Gastrocnemius medialis (tissue), 4 donors: ENCODE measurements at regions not wholly inside any gene's neighbourhood (a gene's known extent, or its start where the extent isn't known, plus 50 kb on each side); places are given as distances from the start of the nearest gene placed in this dataset.

Source experiments
- ATAC-seq, 2 donors: fragments of 150-250 bp; one replicate each; pipeline ENCODE4 v1.9.1; 2016
- DNase-seq, 2 donors: peaks; one replicate each; pipeline ENCODE4 v3.0.0-alpha.2; 2019
- H3K27ac ChIP-seq, 4 donors: fragments of 200-600 bp; sonication (generic); 1 replicate in 1 of 4; 2 replicates in 3 of 4; pipeline ENCODE4 v1.5.1; 2016 to 2018; ENCODE audit warnings: mild to moderate bottlenecking in 2 of 4, moderate library complexity in 1 of 4
- H3K27me3 ChIP-seq, 3 donors: fragments of 200-600 bp; sonication (generic) in 2 of 3; 1 replicate in 1 of 3; 2 replicates in 2 of 3; pipeline versions ENCODE4 v1.5.1 to v1.6.0; 2016 to 2019; ENCODE audit warnings: mild to moderate bottlenecking in 1 of 3, moderate library complexity in 1 of 3
- H3K36me3 ChIP-seq, 2 donors: fragments of 200-600 bp; sonication (generic) in 1 of 2; one replicate each; pipeline ENCODE4 v1.5.1; 2017 to 2018
- H3K4me1 ChIP-seq, 2 donors: fragments of 200-600 bp; sonication (generic) in 1 of 2; one replicate each; pipeline ENCODE4 v1.5.1; 2016 to 2017; ENCODE audit warnings: mild to moderate bottlenecking in 2 of 2
- H3K4me3 ChIP-seq, 4 donors: fragments of 200-600 bp; sonication (generic) in 3 of 4; 1 replicate in 1 of 4; 2 replicates in 3 of 4; pipeline ENCODE4 v1.5.1; 2016 to 2019; ENCODE audit warnings: mild to moderate bottlenecking in 2 of 4
- H3K9me3 ChIP-seq, 3 donors: fragments of 200-600 bp; sonication (generic) in 2 of 3; 1 replicate in 1 of 3; 2 replicates in 2 of 3; pipeline ENCODE4 v1.5.1; 2016 to 2019
- CTCF ChIP-seq, 5 experiments: fragments of 450-650 bp in 3 of 5; fragments of 200-600 bp in 2 of 5; sonication (generic) in 2 of 5; IDR thresholded peaks in 4 of 5; conservative IDR thresholded peaks in 1 of 5; 1 replicate in 4 of 5; 2 replicates in 1 of 5; pipeline ENCODE4 v1.5.1; 2016 to 2019; ENCODE audit warnings: antibody characterized with exemption in 5 of 5, mild to moderate bottlenecking in 3 of 5, moderate library complexity in 3 of 5
- POLR2A ChIP-seq, 2 donors: fragments of 450-650 bp; IDR thresholded peaks; one replicate each; pipeline ENCODE4 v1.6.1; 2017; ENCODE audit warnings: antibody characterized with exemption in 2 of 2, mild to moderate bottlenecking in 2 of 2, moderate library complexity in 2 of 2
- in situ Hi-C, 4 donors: fragments of 200-750 bp; cut with MboI; loops; one replicate each; pipeline versions ENCODE4 v1.15.0 to v1.8.0; 2017; ENCODE audit warnings: low sequenced_read_pairs in 4 of 4
- intact Hi-C: fragments of 100-400 bp; cut with DNase I; formaldehyde crosslinking; loops from one replicate; pipeline ENCODE4 v1.15.1; 2023; ENCODE audit warnings: low total_unique reads

DNA sequence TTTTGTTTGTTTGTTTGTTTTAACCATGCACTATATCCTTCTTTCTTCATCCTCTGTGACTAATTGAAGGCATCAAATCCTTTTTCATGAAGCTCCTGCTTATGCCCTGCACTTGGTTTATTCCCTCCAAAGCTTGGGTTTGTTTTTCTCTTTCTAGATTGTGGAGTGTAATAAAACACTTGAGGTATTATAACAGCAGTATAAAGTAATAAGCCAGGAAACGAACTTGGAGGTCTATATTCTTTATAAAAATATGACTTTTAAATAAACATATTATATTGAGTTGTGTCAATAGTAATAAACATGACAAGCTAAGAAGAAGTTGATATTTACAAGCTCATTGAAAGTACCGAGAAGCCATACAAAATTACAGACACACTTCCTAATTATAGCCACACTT lies 659.4 kb downstream of the RFPL4B start:
- Histone ChIP-seq H3K36me3 (no peaks in the 10 kb centered on the region), H3K4me1 (no peaks in the 10 kb centered on the region), H3K27ac (no peak overlapping the region), H3K4me3 (no peak overlapping the region), H3K27me3 (no peaks in the 10 kb centered on the region), H3K9me3 (no peaks in the 10 kb centered on the region)
- no peak for TF ChIP-seq POLR2A (IDR thresholded peaks at IDR 0.05)
- no peak for TF ChIP-seq CTCF (IDR thresholded peaks at IDR 0.05 in 4 of 5, conservative IDR thresholded peaks at IDR 0.05 in 1 of 5)
- no peak for DNase-seq
- intact Hi-C loops (no loop called here), in situ Hi-C loops (no loop called here)
- ATAC-seq, result no peak

GRCh38 chr6:113009682-113010081 lies 662.6 kb downstream of the RFPL4B start:
- H3K36me3 ChIP-seq, result no peaks in the 10 kb centered on the region
- ATAC-seq (no peak), DNase-seq (no peak)
- no peaks in the 10 kb centered on the region for H3K4me1 ChIP-seq
- H3K9me3 ChIP-seq, result no peaks in the 10 kb centered on the region
- H3K27me3 ChIP-seq, result no peaks in the 10 kb centered on the region
- H3K4me3 ChIP-seq, result no peak overlapping the region
- intact Hi-C loops (no loop called here), in situ Hi-C loops (no loop called here)
- no peak overlapping the region for H3K27ac ChIP-seq
- TF ChIP-seq CTCF (IDR thresholded peaks at IDR 0.05 in 4 of 5, conservative IDR thresholded peaks at IDR 0.05 in 1 of 5), result no peak
- no peak for TF ChIP-seq POLR2A (IDR thresholded peaks at IDR 0.05)

GRCh38 chr6:113010196-113010989 lies 663.3 kb downstream of the RFPL4B start:
- no peak overlapping the region for H3K27ac ChIP-seq
- H3K9me3 ChIP-seq, result no peaks in the 10 kb centered on the region
- in situ Hi-C loops (no loop called here), intact Hi-C loops (no loop called here)
- H3K36me3 ChIP-seq, result no peaks in the 10 kb centered on the region
- TF ChIP-seq POLR2A (IDR thresholded peaks at IDR 0.05) (no peak), CTCF (IDR thresholded peaks at IDR 0.05 in 4 of 5, conservative IDR thresholded peaks at IDR 0.05 in 1 of 5) (no peak)
- no peaks in the 10 kb centered on the region for H3K27me3 ChIP-seq
- no peak for ATAC-seq
- H3K4me3 ChIP-seq, result no peak overlapping the region
- no peak for DNase-seq
- no peaks in the 10 kb centered on the region for H3K4me1 ChIP-seq

DNA sequence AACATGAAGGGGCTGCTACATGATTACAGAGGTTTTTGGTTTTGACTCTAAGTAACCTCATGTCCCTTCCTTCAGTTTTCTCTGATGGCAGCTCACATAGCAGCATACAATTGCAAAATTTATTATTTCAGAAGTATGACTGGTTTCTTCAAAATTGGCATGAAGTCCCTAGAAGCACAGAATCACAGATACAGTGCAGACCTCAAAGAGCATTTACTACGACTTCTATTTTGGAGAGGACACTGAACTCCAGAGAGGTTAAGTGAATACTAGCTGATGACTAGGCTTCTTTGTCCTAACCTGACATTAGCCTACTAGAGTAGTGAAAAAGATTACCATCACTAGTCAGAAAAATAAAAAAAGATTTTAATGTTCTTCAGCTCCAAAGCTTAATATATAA lies 664.3 kb downstream of the RFPL4B start:
- Histone ChIP-seq H3K4me3 (no peak overlapping the region), H3K27me3 (no peaks in the 10 kb centered on the region), H3K9me3 (no peaks in the 10 kb centered on the region), H3K36me3 (no peaks in the 10 kb centered on the region), H3K27ac (no peak overlapping the region), H3K4me1 (no peaks in the 10 kb centered on the region)
- intact Hi-C loops (no loop called here), in situ Hi-C loops (no loop called here)
- TF ChIP-seq POLR2A (IDR thresholded peaks at IDR 0.05) (no peak), CTCF (IDR thresholded peaks at IDR 0.05 in 4 of 5, conservative IDR thresholded peaks at IDR 0.05 in 1 of 5) (no peak)
- ATAC-seq (no peak), DNase-seq (no peak)

DNA sequence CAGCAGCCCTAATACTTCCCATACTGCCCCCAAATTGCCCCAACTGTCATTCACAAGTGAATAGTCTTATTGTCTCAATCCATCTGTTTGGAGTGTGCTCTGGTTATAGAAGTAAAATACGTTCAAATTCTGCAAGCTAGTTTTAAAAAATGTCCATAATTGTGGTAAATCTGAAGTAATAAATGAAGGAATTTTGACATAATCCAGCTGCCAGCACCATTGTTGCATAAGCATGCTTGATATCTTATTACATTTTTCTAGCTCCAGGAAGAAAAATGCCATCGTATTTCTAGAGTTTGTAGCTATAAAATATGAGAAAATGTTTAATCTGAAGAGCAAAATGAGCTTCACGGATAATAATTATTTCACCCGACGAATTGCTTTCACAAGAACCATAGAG lies 664.7 kb downstream of the RFPL4B start:
- H3K27me3 ChIP-seq, result no peaks in the 10 kb centered on the region
- no peak for TF ChIP-seq POLR2A (IDR thresholded peaks at IDR 0.05)
- no peak for TF ChIP-seq CTCF (IDR thresholded peaks at IDR 0.05 in 4 of 5, conservative IDR thresholded peaks at IDR 0.05 in 1 of 5)
- no peak overlapping the region for H3K4me3 ChIP-seq
- no peaks in the 10 kb centered on the region for H3K4me1 ChIP-seq
- in situ Hi-C loops, result no loop called here
- ATAC-seq (no peak), DNase-seq (no peak)
- H3K9me3 ChIP-seq, result no peaks in the 10 kb centered on the region
- H3K36me3 ChIP-seq, result no peaks in the 10 kb centered on the region
- H3K27ac ChIP-seq, result no peak overlapping the region
- intact Hi-C loops, result no loop called here
